ENCODE measurements at regions not wholly inside any gene's neighbourhood (a gene's known extent, or its start where the extent isn't known, plus 50 kb on each side); places are given as distances from the start of the nearest gene placed in this dataset.

DNA sequence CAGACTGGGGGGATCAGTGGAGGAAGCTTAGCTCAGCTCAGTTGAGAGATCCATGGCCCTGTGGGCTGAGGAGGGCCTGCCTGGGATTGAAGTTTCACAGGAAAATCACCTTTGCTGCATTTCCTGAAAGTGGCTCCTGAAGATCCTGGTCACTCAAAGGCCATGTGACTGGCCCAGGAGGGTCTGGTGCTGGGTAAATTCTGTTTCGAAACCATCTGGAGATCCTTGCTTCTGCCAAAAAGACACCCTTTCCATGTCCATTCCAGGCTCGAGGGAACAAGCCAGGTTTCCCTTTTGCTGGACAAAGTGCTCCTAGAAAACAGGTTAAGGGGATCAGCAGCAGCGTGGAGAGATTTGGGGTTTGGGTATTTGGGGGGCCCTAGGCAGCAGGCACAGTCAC lies 293.3 kb downstream of the ZNF536 start:
- TF ChIP-seq, protein P1, sequence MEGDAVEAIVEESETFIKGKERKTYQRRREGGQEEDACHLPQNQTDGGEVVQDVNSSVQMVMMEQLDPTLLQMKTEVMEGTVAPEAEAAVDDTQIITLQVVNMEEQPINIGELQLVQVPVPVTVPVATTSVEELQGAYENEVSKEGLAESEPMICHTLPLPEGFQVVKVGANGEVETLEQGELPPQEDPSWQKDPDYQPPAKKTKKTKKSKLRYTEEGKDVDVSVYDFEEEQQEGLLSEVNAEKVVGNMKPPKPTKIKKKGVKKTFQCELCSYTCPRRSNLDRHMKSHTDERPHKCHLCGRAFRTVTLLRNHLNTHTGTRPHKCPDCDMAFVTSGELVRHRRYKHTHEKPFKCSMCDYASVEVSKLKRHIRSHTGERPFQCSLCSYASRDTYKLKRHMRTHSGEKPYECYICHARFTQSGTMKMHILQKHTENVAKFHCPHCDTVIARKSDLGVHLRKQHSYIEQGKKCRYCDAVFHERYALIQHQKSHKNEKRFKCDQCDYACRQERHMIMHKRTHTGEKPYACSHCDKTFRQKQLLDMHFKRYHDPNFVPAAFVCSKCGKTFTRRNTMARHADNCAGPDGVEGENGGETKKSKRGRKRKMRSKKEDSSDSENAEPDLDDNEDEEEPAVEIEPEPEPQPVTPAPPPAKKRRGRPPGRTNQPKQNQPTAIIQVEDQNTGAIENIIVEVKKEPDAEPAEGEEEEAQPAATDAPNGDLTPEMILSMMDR (IDR thresholded peaks at IDR 0.05), result no peak

DNA sequence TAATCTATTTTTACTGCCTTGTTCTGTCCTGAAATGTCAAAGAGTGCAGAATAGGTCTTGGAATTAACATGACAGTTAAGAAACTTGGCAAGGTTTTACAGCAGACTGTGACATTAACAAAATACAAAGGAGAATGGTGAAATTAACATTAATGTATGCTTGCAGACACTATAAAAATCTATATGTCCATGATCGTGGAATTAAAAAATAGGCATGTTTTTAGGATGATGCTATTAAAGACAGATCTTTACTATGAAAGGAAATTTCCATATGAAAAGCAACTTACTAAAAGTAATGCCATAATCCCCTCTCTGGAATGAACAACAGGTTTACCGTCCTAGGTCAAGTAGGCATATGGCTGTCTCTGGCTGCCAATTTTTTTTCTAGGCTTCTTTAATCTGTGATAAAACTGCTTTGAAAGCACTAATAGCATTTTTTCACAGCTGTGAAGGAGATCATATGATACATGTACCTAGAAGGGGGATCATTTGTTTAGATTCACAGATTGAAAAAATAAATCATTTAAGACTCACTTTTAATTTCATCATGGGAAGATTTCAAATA lies 291.5 kb downstream of the ZNF536 start:
- TF ChIP-seq, protein P1 (IDR thresholded peaks at IDR 0.05), result no peak

DNA sequence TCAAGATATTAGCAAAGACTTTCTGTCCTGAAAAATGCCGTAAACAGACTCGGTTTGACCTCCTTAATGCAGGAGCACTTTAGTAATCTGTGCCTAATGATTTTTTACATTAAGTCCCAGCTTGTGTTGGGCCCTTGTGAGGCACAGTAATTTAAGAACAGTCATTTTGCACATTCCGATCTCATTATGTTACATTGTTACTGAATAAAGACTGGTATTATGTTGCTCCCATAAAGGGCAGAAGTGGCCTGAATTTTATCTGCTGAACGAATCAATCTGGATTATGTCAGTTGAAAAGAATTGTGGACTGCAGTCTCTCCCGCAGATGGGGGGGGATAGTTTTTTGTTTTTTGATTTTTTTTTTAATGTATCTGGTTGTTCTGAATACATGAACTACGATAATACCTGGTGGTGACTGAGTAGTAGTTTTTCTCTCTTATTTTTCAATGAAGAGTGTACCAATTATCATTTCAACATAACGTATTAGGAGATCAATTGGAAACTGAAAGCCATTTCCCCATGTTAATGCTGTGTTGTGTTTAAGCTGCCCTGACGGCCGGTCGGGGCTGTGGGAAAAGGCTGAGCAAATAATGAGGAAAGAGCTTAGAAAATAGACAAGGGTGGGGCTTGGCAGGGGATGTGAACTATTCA lies 290.2 kb downstream of the ZNF536 start:
- TF ChIP-seq, protein P1 (IDR thresholded peaks at IDR 0.05), result no peak

DNA sequence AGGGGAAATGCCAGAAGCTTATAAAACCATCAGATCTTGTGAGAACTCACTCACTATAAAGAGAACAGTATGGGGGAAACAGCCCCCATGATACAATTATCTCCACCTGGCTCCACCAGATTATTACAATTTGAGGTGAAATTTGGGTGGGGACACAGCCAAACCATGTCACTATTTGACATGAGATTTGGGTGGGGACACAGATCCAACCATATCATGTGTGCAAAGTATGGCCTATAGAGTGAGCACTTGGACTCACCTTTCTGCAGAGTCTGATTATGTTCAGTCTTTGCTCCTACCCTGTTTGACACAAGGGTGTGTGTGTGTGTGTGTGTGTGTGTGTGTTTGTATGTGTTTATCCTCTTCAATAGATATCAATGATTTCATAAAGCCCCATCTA lies 287.5 kb downstream of the ZNF536 start:
- TF ChIP-seq, protein P1 (IDR thresholded peaks at IDR 0.05), result no peak

DNA sequence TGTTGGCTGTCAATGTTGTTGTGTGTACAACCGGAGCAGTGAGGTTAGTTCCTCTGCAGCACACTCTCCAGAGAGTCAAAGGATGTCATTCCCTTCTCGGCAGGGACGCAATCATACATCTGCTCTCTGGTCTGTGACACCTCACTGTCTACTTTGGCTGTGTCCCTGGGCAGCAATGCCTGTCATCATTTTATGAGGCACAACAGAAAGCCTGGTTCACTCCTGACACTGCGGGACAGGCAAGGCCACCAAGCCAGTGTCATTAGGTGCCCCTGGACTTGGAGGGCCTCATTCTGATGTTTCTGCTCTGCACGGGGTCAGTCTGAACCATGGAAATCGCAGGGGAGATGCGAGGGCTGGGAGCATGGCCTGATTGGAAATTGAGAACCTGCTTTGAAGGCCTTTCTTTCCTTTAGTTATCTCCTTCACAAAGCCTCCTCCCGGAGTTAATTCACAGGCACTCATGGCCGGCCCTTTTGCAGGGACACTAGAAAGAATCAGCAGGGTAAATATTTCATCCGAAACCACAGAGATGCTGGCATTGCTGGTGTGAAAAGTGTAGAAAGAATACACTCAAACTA lies 284.4 kb downstream of the ZNF536 start:
- TF ChIP-seq, protein P1 (IDR thresholded peaks at IDR 0.05), result no peak

DNA sequence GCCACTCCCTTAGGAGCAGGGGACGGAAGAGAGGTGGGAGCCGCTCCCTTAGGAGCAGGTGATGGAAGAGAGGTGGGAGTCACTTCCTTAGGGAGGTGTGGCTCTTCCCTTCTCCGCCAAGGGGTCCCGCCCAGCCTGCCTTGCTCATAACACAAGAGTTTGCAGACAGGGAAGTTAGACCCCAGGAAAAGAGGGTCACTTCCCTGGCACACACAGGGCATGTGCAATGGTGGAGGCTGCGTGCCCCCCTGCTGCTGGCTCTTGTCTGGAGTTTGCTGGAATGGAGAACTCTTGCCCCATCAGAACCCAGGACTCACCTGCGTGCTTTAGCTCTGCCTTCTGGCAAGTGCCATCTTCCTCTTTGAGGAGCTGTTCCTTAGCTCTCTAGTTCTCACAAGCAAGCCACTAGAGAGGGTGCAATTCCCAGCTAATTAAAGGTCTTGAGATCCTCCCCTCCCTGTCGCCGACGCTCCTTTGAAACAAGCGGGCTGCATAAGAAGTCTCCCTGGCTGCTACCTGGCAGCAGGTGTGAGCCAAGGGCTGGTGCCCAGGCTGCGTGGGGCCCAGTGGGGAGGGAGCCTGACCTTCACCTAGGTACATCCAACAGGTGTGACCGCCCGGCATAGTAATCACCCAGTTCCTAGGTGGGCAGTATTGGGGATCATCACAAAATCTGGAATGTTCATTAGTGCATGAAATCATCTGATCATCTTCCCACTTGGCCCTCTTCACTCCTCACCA lies 281.6 kb downstream of the ZNF536 start:
- TF ChIP-seq, protein P1 (IDR thresholded peaks at IDR 0.05), result no peak

DNA sequence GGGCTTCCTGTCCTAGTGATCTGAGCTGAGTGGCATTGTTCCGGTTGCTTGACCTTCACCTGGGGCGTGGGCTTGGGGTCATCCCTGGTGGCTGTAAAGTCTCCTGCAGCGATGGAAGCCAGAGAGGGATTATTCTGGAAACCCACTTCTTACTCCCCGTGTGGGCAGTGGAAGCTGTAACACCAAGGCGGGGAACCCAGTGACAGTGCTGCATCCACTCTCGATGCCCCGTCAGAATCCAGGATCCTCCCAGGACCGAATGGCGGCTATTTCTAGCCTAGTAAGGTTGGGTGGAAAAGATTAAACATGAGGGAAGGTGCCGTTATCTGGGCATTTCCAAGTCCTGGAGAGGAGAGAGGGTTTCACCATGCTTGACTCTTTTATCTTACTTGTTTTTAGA lies 280.6 kb downstream of the ZNF536 start:
- TF ChIP-seq, protein P1 (IDR thresholded peaks at IDR 0.05), result no peak
